HEK293T (cell line): ENCODE measurements at regions not wholly inside any gene's neighbourhood (a gene's known extent, or its start where the extent isn't known, plus 50 kb on each side); places are given as distances from the start of the nearest gene placed in this dataset.
"Not testable (repeated sequence)": the region's sequence is repeated elsewhere in the genome, so short reads cannot be mapped to it uniquely, and the experiment has no call there.

Experiments used
- CTCF ChIA-PET: fragments of 350-600 bp; formaldehyde crosslinking; extraction: SDS; loops from one replicate; lab custom pipeline; 2021; ENCODE audit warnings: antibody characterized with exemption, inconsistent platforms; lab: Yijun Ruan, JAX
- POLR2A ChIA-PET: fragments of 350-600 bp; formaldehyde crosslinking; extraction: SDS; loops from one replicate; lab custom pipeline; 2020; ENCODE audit warnings: antibody characterized with exemption, inconsistent platforms; lab: Yijun Ruan, JAX
- DNase-seq: peaks from one replicate; pipeline ENCODE4 v3.0.0; 2012; ENCODE audit warnings: mixed read lengths; ENCODE audit errors: extremely low spot score
- ARNT ChIP-seq: fragments of 450-650 bp; IDR thresholded peaks from 2 replicates; pipeline ENCODE4 v1.6.1; 2017; ENCODE audit warnings: mild to moderate bottlenecking
- BHLHE40 ChIP-seq: fragments of 450-650 bp; IDR thresholded peaks from 2 replicates; pipeline ENCODE4 v1.6.1; 2016; ENCODE audit warnings: mild to moderate bottlenecking, moderate library complexity, borderline replicate concordance
- CTBP1 ChIP-seq: fragments of 450-650 bp; IDR thresholded peaks from 2 replicates; pipeline ENCODE4 v1.6.1; 2016; ENCODE audit warnings: borderline replicate concordance
- ELF4 ChIP-seq: fragments of 450-650 bp; IDR thresholded peaks from 2 replicates; pipeline ENCODE4 v1.6.1; 2017; ENCODE audit warnings: antibody characterized with exemption
- FOXA1 ChIP-seq: fragments of 450-650 bp; IDR thresholded peaks from 2 replicates; pipeline ENCODE4 v1.6.1; 2016; ENCODE audit warnings: mild to moderate bottlenecking
- FOXK2 ChIP-seq: fragments of 450-650 bp; IDR thresholded peaks from 2 replicates; pipeline ENCODE4 v1.6.1; 2016; ENCODE audit warnings: mild to moderate bottlenecking
- FOXM1 ChIP-seq: fragments of 450-650 bp; IDR thresholded peaks from 2 replicates; pipeline ENCODE4 v1.6.1; 2017; ENCODE audit warnings: mild to moderate bottlenecking, borderline replicate concordance
- HDGF ChIP-seq: fragments of 450-650 bp; IDR thresholded peaks from 2 replicates; pipeline ENCODE4 v1.6.1; 2017; ENCODE audit warnings: antibody characterized with exemption, borderline replicate concordance
- L3MBTL2 ChIP-seq: fragments of 450-650 bp; conservative IDR thresholded peaks from 2 replicates; pipeline ENCODE4 v1.6.1; 2016; ENCODE audit warnings: mild to moderate bottlenecking
- LEF1 ChIP-seq: fragments of 450-650 bp; IDR thresholded peaks from 2 replicates; pipeline ENCODE4 v1.6.1; 2017; ENCODE audit warnings: mild to moderate bottlenecking, borderline replicate concordance
- NFRKB ChIP-seq: fragments of 450-650 bp; IDR thresholded peaks from 2 replicates; pipeline ENCODE4 v1.6.1; 2016; ENCODE audit warnings: mild to moderate bottlenecking, moderate library complexity
- PKNOX1 ChIP-seq: fragments of 450-650 bp; IDR thresholded peaks from 2 replicates; pipeline ENCODE4 v1.6.1; 2016
- SP1 ChIP-seq: fragments of 450-650 bp; IDR thresholded peaks from 2 replicates; pipeline ENCODE4 v1.6.1; 2017
- SUZ12 ChIP-seq: fragments of 450-650 bp; IDR thresholded peaks from 2 replicates; pipeline ENCODE4 v1.6.1; 2016; ENCODE audit warnings: mild to moderate bottlenecking
- TARDBP ChIP-seq: fragments of 450-650 bp; IDR thresholded peaks from 2 replicates; pipeline ENCODE4 v1.6.1; 2016
- ZNF384 ChIP-seq: fragments of 450-650 bp; IDR thresholded peaks from 2 replicates; pipeline ENCODE4 v1.6.1; 2016

DNA sequence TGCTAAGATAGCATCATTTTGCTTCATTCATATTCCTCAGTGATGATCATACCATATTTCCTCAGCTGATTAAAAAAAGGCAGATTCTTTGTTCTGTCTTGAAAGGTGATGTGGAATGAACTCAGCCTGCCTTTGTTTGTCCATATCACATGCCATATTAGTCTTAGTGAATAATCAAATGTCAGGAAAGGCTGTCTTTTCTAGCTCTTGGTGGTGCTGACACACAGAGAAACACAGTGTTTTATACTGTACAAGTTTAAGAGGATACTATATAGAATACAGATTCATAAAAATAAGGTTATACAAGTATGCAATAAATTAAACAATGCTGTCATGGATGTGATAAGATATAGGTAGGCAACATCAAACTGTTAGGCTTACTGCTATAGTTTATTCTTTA is 97.1 kb upstream of the FAM98A start:
- DNase-seq: no peak
- TF ChIP-seq ZNF384: no peak
- TF ChIP-seq ELF4: no peak
- TF ChIP-seq LEF1: no peak
- TF ChIP-seq SUZ12: no peak
- POLR2A ChIA-PET: no interaction called here
- CTCF ChIA-PET: no interaction called here

GRCh38 chr2:33694904-33695303 is 95.8 kb upstream of the FAM98A start:
- no peak for TF ChIP-seq FOXA1
- no peak for TF ChIP-seq L3MBTL2
- TF ChIP-seq NFRKB: no peak
- no peak for TF ChIP-seq SUZ12
- no peak for TF ChIP-seq ZNF384
- no peak for TF ChIP-seq CTBP1
- no peak for TF ChIP-seq FOXK2
- TF ChIP-seq BHLHE40: no peak
- no peak for TF ChIP-seq ELF4
- no peak for TF ChIP-seq SP1
- TF ChIP-seq PKNOX1: no peak
- TF ChIP-seq FOXM1: no peak
- TF ChIP-seq ARNT: no peak
- no peak for TF ChIP-seq TARDBP
- no peak for TF ChIP-seq HDGF
- TF ChIP-seq LEF1: no peak
- CTCF ChIA-PET: no interaction called here
- DNase-seq: no peak
- POLR2A ChIA-PET: no interaction called here

- CTCF ChIA-PET, DNase-seq, POLR2A ChIA-PET: not testable (repeated sequence)
These were observed 91.6 kb upstream of the FAM98A start for GRCh38 chr2:33690686-33691085.

GRCh38 chr2:33681364-33681757 is 82.3 kb upstream of the FAM98A start:
- no peak for DNase-seq
- CTCF ChIA-PET: no interaction called here
- no peak for TF ChIP-seq SP1
- TF ChIP-seq ELF4: no peak
- no peak for TF ChIP-seq CTBP1
- no peak for TF ChIP-seq FOXK2
- POLR2A ChIA-PET: no interaction called here

- POLR2A ChIA-PET: no interaction called here
- DNase-seq: no peak
- CTCF ChIA-PET: no interaction called here
- no peak for TF ChIP-seq NFRKB
- TF ChIP-seq ELF4: no peak
- no peak for TF ChIP-seq FOXA1
- TF ChIP-seq ARNT: no peak
- TF ChIP-seq L3MBTL2: no peak
- TF ChIP-seq LEF1: no peak
- no peak for TF ChIP-seq BHLHE40
- no peak for TF ChIP-seq HDGF
- TF ChIP-seq FOXM1: no peak
- no peak for TF ChIP-seq PKNOX1
- no peak for TF ChIP-seq SP1
- no peak for TF ChIP-seq TARDBP
- no peak for TF ChIP-seq CTBP1
- TF ChIP-seq ZNF384: no peak
- TF ChIP-seq FOXK2: no peak
- TF ChIP-seq SUZ12: no peak
These were observed 81.7 kb upstream of the FAM98A start for GRCh38 chr2:33680644-33681363.

GRCh38 chr2:33678436-33678835 is 79.3 kb upstream of the FAM98A start:
- DNase-seq: no peak
- TF ChIP-seq FOXM1 (no peak), SUZ12 (no peak), LEF1 (no peak), FOXK2 (no peak), L3MBTL2 (no peak), PKNOX1 (no peak), ELF4 (no peak), ARNT (no peak), BHLHE40 (no peak)
- CTCF ChIA-PET: no interaction called here
- POLR2A ChIA-PET: no interaction called here

DNA sequence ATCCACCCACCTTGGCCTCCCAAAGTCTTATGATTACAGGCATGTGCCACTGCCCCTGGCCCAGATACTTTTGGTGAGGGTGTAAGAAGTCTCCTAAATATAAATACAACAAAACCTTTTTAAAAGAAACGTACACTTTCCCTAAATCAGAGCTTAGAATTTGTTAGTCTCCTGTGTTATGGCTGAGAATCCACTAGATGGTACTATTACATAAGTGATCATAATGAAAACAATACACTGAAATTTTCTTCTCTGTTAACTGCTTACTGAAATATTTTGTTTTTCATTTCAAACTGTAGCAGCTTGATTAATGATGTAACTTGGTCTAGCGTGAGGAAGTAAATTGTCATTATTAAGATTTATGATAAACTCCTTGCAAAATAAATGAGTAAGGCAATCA is 74.8 kb upstream of the FAM98A start:
- POLR2A ChIA-PET: no interaction called here
- DNase-seq: no peak
- CTCF ChIA-PET: interaction anchor here (0.5 to 0.6 kb wide), 2 partner anchors 543 to 1109 kb away, joined by 3 read pairs; no protein-coding TSS in a partner anchor
- no peak for TF ChIP-seq ELF4
- no peak for TF ChIP-seq BHLHE40
- TF ChIP-seq SP1: no peak
- TF ChIP-seq SUZ12: no peak
- no peak for TF ChIP-seq TARDBP
- TF ChIP-seq ZNF384: no peak
- no peak for TF ChIP-seq FOXK2
